HL-60 (cell line): ENCODE measurements at regions not wholly inside any gene's neighbourhood (a gene's known extent, or its start where the extent isn't known, plus 50 kb on each side); places are given as distances from the start of the nearest gene placed in this dataset.

Experiments
- GABPA ChIP-seq: IDR thresholded peaks from 2 replicates; pipeline ENCODE4 v1.6.1; 2012; ENCODE audit warnings: low read depth
- POLR2AphosphoS5 ChIP-seq: IDR thresholded peaks from 2 replicates; pipeline ENCODE4 v1.6.1; 2012; ENCODE audit warnings: low read depth
- TF ChIP-seq, protein P1 (sequence below): IDR thresholded peaks from one replicate; pipeline ENCODE4 v1.5.1; 2011; ENCODE audit warnings: low read length, control low read depth, inconsistent platforms; ENCODE audit not compliant: insufficient read depth
- TF ChIP-seq, protein P2 (sequence below): IDR thresholded peaks from 2 replicates; pipeline ENCODE4 v1.6.1; 2012; ENCODE audit warnings: low read depth; ENCODE audit not compliant: insufficient replicate concordance

DNA sequence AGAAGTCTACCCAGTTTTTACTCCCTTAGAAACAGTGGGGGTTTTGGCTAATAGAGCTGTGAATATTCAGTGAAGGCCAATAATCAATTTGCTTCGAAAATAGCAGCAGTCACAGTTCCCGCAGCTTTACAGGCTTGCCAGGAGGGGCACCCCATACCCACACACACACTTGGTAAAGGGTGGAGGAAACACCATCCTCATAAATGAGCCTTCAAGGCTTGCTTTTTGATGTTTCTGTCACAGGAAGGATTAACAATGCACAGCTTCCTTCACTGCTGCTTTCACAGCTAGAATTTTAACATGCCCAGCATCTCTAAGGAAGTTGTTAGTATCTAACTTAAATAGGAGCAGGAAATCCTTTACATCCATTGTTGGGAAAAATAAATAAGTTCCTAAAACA is 1247.5 kb upstream of the C9orf72 start:
- TF ChIP-seq, protein P1, sequence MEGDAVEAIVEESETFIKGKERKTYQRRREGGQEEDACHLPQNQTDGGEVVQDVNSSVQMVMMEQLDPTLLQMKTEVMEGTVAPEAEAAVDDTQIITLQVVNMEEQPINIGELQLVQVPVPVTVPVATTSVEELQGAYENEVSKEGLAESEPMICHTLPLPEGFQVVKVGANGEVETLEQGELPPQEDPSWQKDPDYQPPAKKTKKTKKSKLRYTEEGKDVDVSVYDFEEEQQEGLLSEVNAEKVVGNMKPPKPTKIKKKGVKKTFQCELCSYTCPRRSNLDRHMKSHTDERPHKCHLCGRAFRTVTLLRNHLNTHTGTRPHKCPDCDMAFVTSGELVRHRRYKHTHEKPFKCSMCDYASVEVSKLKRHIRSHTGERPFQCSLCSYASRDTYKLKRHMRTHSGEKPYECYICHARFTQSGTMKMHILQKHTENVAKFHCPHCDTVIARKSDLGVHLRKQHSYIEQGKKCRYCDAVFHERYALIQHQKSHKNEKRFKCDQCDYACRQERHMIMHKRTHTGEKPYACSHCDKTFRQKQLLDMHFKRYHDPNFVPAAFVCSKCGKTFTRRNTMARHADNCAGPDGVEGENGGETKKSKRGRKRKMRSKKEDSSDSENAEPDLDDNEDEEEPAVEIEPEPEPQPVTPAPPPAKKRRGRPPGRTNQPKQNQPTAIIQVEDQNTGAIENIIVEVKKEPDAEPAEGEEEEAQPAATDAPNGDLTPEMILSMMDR = no peak
- TF ChIP-seq GABPA = no peak
- no peak for TF ChIP-seq POLR2AphosphoS5
- TF ChIP-seq, protein P2, sequence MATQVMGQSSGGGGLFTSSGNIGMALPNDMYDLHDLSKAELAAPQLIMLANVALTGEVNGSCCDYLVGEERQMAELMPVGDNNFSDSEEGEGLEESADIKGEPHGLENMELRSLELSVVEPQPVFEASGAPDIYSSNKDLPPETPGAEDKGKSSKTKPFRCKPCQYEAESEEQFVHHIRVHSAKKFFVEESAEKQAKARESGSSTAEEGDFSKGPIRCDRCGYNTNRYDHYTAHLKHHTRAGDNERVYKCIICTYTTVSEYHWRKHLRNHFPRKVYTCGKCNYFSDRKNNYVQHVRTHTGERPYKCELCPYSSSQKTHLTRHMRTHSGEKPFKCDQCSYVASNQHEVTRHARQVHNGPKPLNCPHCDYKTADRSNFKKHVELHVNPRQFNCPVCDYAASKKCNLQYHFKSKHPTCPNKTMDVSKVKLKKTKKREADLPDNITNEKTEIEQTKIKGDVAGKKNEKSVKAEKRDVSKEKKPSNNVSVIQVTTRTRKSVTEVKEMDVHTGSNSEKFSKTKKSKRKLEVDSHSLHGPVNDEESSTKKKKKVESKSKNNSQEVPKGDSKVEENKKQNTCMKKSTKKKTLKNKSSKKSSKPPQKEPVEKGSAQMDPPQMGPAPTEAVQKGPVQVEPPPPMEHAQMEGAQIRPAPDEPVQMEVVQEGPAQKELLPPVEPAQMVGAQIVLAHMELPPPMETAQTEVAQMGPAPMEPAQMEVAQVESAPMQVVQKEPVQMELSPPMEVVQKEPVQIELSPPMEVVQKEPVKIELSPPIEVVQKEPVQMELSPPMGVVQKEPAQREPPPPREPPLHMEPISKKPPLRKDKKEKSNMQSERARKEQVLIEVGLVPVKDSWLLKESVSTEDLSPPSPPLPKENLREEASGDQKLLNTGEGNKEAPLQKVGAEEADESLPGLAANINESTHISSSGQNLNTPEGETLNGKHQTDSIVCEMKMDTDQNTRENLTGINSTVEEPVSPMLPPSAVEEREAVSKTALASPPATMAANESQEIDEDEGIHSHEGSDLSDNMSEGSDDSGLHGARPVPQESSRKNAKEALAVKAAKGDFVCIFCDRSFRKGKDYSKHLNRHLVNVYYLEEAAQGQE = no peak
